HG03135 (cell line): ENCODE measurements at regions not wholly inside any gene's neighbourhood (a gene's known extent, or its start where the extent isn't known, plus 50 kb on each side); places are given as distances from the start of the nearest gene placed in this dataset.

Experiments
- ATAC-seq: cut with Tn5 transposase; IDR thresholded peaks from one replicate; pipeline ENCODE4 v1.9.1; 2021; ENCODE audit warnings: mild to moderate bottlenecking, moderate library complexity; ENCODE audit not compliant: unreplicated experiment

DNA sequence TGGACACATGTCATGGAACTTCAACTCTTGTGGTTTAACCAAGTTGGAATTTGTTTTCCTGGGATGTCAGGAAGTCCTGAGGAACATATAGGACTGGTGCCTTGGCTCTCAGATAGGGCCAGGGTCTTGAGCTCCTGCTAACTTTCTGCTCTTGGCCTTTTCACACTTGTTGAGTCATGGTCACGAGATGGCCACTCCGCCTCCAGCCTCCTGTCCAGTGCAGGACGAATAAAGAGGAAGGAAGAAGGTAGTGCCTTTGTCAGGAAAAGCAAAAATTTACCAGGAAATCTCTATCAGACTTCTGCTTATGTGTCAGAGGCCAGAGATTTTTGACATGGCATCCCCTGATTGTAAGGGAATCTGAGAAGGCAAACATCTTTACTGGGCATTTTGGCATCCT is 89.1 kb upstream of the ARHGAP20 start:
- no peak for ATAC-seq

DNA sequence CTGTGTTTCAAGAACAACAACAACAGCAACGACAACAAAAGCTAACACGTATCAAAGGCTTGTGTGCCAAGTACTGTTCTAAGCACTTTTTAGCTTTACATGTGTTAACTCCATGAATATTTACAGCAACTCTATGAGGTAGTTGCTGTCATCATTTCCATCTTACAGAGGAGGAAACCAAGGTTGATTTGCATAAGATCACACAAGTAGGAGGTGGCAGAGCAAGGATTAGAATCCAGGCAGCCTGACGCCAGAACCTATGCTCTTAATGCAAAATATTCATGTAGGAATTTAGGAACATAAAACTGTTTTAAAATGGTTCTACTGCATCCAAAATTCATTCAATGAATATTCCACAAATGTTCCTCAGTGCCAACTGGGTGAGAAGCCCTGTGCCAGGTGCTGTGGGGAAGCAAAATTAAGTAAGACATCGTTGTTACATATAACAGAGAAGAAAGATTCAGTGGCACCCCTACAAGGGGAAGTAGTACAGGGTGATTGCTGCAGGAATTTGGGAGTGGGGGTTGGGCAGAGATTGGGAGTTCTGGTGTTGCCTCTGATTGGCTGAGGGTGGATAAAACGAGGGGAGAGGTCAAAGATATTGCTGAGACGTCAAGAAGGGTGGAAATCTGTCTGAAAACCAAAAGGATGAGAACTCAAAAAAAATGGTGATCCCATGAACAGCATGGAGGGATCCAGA is 86.1 kb upstream of the ARHGAP20 start:
- no peak for ATAC-seq

DNA sequence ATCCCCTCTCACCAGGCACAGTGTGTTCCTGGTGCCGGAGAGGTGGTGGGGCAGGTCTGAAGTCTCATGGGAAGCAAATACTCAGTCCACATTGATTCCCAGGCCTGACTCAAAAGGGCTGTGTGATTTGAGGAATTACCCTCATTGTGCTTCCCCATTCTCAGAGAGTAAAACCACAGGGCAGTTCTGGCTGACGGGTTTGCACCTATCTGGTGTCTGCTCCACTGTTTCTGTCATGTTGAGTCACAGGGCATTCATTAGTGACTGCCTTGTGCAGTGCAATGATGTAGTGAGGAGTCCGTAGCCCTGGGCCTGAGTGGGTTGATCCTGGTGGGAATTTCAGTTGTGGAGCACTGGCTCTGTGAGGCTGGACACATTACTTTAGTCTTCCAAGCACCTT is 85.2 kb upstream of the ARHGAP20 start:
- peak; percentile 85 for ATAC-seq

DNA sequence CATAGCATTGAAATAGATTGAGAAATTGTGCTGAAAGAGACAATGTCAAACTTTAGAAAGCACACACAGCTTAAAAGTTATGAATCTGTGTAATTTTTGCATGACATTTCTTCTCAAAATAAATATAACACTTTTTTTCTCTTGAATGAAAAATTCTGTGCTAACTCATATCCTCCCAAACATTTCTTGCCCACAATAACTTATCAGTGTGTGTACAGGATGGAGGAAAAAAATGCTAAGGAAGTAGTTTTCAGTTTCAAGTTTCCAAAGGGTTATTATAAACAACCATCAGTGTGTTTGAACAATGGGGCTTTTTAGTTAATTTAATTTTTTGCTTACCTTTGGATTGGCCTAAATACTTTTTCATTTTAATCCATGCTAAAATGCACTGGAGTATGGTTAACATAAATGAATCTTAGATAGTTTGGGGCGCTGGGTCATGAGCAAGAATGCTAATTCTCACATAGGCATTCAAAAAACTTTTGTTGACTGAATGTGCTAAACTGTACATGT is 82.9 kb upstream of the ARHGAP20 start:
- no peak for ATAC-seq

DNA sequence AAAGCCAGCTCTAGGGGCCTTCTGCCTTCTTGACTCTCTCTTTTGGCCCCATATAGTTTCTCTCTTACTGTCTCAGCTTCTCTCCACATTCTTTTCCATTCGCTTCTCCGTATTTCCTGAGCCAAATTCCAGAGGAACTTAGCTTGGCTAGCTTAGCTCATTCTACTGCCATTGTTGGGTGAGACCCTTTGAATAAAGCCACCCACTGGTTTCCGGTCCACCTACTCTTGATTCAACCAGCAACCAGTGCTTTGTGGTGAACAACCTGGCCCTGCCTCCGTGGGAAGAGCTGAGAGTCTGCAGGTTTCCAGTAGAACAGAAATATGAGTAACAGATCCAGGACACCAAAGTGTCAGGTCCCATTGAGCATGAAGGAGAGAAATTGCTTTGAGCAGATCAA is 81.3 kb upstream of the ARHGAP20 start:
- ATAC-seq, result no peak

DNA sequence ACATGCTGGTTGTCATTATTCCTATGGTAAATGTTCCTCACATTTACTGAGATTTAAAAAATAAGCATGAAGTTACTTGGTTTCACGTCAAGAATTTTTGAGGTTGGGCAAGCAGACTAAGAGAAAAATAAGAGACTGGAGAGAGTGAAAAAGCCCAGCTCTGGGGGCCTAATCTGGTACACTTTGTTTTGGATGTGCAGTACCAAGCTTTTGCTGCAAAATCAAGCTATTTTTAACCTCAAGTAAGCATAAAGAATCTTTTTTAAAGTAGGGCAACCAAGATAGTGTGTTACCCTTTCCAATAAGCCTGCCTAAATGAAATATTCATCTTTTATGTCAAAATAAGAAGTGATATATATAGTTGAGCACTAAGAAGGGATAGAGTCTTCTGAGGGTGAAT is 79.4 kb upstream of the ARHGAP20 start:
- ATAC-seq, result no peak

DNA sequence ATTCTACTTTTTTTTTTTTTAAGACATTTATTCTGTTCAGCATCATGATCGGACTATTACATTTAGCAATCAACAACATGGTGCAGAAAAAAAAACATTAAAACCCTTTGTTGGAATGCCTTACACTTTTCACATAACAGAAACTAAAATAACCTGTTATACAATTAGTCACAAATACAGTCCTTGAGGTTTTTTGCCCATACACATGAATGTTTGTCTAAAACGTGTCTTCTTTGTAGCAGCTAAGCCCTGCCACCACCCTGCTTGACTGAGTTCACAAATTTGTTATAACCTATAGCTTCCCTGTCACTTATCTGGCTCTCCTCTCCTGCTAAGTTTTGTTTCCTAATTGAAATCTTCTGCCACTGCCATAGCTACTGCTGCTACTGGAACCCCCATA is 75.4 kb upstream of the ARHGAP20 start:
- no peak for ATAC-seq

DNA sequence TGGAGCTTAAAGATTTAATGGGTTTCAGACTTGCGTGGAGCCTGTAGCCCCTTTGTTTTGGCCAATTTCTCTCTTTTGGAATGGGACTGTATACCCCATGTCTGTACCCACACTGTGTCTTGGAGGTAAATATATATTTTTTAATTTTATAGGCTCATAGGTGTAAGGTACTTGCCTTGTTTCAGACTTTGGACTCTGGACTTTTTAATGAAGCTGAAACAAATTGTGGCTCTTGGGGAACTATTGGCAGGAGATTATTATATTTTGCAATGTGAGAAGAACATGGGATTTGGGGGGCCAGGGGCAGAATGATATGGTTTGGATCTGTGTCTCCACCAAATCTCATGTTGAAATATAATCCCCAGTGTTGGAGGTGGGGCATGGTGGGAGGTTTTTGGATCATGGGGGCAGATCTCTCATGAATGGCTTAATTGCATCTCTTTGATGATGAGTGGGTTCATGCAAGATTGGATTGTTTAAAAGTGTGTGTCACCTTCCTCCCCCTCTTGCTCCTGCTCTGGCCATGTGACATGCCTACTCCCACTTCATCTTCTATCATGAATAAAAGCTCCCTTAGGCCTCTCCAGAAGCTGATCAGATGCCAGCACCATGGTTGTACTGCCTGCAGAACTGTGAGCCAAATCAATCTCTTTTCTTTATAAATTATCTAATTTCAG is 74.1 kb upstream of the ARHGAP20 start:
- ATAC-seq, result no peak

DNA sequence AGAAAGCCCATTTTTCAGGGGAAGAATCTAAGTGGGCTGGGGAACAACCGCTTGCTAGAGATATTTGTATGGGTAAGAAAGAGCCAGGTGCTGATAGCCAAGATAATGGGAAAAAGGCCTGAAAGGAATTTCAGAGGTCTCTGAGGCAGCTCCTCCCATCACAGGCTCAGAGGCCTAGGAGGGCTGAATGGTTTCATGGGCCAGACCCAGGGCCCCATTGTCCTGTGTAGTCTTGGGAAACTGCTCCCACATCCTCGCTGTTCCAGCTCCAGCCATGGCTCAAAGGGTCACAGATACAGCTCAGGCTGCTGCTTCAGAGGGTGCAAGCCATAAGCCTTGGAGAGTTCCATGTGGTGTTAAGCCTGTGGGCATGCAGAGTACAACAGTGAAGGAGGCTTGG is 73.2 kb upstream of the ARHGAP20 start:
- no peak for ATAC-seq

DNA sequence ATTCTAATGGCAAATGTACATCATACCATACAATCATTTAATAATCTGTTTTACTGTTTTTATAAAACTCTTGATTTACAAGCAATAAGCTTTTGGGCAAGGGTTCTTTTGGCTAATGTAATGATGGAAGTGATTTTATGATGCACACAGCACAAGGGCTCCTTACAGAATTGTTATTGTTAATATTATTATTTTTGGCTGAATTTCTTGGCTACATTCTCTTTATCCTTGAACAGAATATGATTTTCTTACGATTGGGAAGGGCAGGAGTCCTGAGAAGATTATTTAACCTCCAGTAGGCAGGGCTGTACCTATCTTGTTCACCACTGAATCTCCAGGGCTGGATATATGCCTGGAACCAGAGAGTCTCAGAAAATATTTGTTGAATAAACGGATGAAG is 70.4 kb upstream of the ARHGAP20 start:
- no peak for ATAC-seq

DNA sequence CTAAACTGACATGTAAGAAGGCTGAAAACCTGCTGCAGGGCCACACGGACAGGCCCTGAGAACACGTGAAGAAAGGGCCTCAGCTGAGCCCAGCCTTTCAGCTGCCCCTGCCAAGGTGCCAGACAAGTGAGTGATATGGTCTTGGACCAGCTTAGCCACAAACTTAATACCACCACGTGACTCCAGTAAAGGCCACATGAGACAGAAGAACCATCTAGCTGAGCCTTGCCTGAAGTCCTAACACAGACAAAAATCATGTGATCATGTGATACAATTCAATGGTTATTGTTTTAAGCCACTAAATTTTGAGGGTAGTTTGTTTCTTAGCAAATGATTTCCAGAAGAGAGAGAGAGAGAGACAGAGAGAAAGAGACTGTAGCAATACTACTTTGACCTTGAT is 66.9 kb upstream of the ARHGAP20 start:
- ATAC-seq, result no peak

DNA sequence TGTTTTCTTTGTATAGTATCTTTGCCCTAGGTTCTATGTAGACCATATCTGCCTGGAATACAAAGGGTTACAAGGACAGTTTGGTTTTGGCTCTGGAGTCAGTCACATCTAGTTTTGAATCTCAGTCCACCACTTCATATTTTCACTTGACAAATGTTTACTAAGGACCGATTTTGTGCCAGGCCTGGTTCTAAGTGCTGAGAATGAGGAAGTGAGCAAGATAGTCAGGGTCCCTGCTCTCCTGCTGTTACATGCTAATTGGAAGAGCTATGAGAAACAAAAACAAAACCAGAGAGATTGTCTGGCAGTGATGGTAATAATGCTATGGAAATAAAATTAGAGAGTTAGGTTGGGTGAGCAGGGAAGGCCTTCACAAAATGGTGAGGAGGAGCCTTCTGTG is 66.1 kb upstream of the ARHGAP20 start:
- peak; percentile 57 for ATAC-seq

DNA sequence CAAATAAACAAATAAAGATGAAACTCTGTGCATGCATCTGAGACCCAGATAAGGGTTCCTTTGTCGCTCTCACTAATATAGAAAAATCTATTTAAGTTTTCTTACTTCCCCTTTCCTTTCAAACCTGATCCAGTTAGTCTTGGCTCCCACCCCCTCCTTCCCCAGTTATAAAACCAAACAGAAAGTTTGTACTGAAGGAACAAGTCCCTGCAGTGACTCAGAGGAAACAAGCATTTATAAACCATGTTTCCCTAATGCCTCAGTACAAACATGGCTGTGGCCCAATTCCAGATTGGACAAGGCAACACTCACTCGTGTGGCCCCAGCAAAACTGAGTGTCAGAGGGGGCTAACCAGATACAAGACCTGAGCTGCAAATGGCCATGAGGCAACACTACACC is 65.5 kb upstream of the ARHGAP20 start:
- peak; percentile 39 for ATAC-seq

DNA sequence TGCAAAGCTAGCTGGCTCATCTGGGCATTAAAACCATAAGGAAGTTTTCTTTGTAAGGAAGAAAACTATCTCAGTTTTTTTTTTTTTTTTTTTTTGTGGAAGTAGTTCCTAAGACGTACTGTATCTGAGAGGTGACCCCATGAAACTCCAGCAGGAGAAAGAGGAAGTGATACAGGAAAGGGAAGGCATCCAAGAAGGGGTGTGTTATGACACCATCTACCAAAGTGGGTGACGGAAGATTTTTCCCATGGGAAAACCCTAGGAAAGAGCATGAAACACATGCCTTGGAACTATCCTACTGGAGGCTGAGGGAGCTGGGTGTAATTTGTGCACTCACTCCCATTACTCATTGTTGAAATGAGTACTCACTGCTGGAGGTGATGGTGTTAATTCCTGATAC is 63.8 kb upstream of the ARHGAP20 start:
- no peak for ATAC-seq

DNA sequence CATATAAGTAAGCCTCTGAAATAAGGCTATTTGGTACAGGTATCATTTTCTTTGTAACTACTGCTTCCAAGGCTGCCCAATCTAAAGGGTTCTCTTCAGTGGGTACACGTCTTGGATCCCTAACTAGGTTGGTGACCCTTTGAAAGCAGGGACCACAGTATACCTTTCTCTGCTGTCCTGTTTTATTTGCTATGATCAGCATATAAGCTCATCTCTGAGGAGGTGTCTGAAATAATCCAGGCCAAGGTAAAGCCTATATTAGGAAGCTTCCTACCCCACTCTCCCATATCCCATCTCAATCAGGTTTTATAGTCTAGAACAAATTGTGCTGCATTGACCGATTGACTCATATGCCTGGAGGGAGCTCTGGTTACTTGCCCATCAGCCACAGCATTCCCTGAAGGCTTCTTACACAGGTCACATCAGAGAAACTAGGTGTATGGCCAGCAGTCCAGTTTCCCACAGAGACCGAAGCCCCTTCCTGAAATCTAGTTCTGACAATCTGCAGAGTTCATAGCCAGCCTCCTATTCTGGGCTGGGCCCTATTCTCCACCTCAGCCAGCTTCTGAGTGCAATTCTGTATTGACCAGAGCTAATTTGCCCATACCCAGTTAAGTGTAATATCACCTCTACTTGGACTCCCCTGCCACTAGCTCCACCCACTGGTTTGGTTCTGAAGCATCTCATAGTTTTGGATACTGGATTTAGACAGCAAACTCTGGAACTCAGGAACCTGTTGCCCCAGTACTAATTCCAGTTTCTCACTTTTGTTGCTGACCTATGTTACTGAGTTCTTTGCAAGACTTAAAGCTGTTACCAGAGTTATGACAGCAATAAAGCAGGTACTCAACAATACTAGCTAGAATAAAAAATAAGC is 62.1 kb upstream of the ARHGAP20 start:
- no peak for ATAC-seq

DNA sequence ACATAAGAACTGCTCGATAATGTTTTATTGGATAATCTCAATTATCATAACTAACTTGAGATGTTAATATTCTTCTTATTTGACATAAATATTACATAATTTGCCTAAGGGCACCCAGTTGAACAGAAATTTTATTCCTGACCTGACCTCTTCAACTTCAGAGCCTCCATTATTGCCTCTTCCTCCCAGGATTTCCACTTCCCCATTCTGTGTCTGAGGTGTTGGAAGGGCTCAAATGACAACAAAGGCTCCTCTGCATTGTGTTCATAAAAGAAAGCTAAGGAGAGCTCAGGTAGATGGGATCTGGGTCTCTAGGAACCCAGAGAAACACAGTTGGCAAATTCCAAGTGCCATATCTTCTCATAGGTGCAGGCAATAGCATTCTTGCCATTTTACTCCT is 61.2 kb upstream of the ARHGAP20 start:
- no peak for ATAC-seq

DNA sequence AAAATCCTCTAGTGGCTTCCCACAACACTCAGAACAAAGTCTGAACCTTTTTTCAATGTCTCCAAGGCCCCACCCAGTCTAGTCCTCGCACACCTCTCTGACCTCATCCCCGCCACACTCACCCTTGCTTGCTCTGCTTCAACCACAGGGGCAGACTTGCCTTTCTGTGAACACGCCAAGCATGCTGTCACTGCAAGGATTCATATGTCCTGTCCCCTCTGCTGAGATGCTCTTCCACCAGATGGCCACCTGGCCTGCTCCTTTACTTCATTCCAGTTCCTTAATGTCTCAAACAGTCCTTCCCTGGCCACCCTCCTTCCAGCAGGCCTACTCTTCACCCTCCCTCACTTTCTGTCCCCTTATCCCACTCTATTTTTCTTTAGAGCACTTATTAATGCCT is 60.6 kb upstream of the ARHGAP20 start:
- ATAC-seq, result no peak

DNA sequence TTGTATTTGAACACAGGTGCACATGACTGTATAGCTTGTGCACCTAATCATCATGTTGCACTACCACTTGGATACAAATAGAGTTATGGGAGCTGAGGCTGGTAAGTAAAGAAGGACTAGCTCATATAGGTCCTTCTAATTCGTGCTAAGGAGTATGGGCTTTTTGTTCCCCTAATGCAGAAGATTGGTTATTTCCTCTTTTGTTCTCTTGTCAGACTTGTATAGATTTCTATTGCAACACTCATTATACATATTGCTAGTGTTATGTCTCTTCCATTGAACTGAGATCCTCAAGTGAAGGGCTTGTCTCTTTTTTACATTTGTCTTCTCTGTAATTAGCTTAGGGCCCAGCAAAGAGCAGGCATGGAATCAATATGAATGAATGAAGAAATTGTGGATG is 54.1 kb upstream of the ARHGAP20 start:
- no peak for ATAC-seq

DNA sequence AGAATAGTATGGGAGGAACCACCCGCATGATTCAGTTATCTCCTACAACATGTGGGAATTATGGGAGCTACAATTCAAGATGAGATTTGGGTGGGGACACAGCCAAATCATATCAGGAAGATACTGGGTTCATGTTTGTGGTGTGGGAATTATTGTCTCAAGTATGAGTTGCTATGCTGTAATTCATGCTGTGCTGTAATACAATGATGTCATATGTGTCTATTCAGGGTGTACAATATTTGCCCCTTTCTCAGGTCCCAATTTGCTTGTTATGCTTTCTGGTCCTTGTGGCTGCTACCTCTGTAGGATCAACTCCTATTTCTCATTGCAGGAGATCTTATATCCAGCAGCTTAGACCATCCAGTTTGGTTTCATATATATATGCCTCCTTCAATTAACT is 52.2 kb upstream of the ARHGAP20 start:
- ATAC-seq, result no peak

DNA sequence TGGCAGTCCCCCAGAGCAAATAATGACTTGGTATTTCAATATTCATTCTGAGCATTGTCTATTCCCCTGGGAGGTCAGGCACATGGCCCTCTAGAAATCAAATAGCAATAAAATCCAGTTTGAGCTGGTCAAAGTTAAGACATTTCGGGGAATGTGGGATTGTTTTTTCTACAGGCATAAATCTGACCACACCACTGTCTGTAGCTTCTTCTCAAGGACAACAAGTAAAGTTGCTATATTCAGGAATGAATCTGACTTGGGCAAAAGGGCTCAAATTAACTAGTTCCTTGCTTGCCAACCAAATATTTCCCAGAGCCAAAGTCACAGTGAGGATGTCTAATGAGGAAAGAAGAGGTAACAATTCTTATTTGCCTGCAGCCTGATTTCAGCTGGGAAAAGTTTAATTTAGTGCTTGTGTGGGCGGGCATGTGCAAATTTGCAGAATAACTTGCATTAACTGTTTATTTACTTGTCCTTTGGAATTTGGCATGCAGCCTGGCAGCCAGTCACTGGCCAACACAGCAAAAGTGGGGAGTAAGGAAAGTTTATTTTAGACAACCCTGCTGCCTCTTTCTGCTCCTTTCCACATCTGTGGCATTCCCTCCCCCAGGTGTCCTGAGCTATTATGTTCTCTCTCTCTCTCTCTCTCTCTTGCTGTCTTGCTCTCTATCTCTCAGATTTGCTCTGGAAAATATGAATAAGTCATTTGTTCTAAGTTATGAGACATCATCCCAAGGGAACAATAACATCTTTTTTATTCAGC is 51.2 kb upstream of the ARHGAP20 start:
- ATAC-seq, result no peak

DNA sequence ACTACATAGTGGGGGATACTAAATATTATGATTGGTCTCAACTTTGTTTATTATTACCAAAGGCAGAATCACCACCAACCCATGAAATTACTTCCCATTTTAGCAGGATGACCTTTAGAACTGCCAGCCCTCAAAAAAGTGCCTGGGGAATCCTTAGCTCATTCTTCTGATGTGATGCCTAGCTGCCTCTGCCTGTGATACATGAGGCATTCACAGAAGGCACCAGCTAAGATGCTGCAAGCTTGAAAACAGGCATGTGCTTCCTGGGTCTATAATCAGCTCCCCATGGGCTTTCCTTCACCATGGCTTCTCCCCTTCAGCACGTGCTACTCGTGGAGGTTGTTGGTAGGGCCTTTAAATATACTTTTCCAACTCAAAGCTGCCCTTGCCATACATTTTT is 50.4 kb upstream of the ARHGAP20 start:
- ATAC-seq, result no peak
